Loucy (cell line): ENCODE measurements at regions not wholly inside any gene's neighbourhood (a gene's known extent, or its start where the extent isn't known, plus 50 kb on each side); places are given as distances from the start of the nearest gene placed in this dataset.

ENCODE experiments used
- H2AFZ ChIP-seq: fragments of 200-600 bp; sonication (generic); 2 replicates; pipeline ENCODE4 v1.6.0; 2016; ENCODE audit warnings: antibody characterized with exemption, mild to moderate bottlenecking, low read length, moderate library complexity
- H3F3A ChIP-seq: fragments of 200-600 bp; 2 replicates; pipeline ENCODE4 v1.6.0; 2016; ENCODE audit warnings: antibody characterized with exemption, low read depth, mild to moderate bottlenecking
- H3K27me3 ChIP-seq: fragments of 200-600 bp; sonication (generic); 2 replicates; pipeline ENCODE4 v1.6.1; 2014; ENCODE audit warnings: low read length, mild to moderate bottlenecking; ENCODE audit not compliant: insufficient read depth, poor library complexity, severe bottlenecking
- H3K36me3 ChIP-seq: fragments of 200-600 bp; sonication (generic); 2 replicates; pipeline ENCODE4 v1.6.1; 2016; ENCODE audit warnings: low read length; ENCODE audit not compliant: insufficient read depth
- H3K4me1 ChIP-seq: fragments of 200-600 bp; sonication (generic); 2 replicates; pipeline ENCODE4 v1.5.1; 2014; ENCODE audit warnings: low read length, mild to moderate bottlenecking; ENCODE audit not compliant: insufficient read depth, poor library complexity, severe bottlenecking
- H3K4me2 ChIP-seq: fragments of 200-600 bp; sonication (generic); 2 replicates; pipeline ENCODE4 v1.6.0; 2014; ENCODE audit warnings: antibody characterized with exemption, low read length, low read depth, mild to moderate bottlenecking; ENCODE audit not compliant: poor library complexity, severe bottlenecking
- H3K4me3 ChIP-seq: fragments of 200-600 bp; sonication (generic); 2 replicates; pipeline ENCODE4 v1.5.1; 2014; ENCODE audit warnings: low read length, mild to moderate bottlenecking, mixed read lengths; ENCODE audit not compliant: poor library complexity, severe bottlenecking
- H3K79me2 ChIP-seq: fragments of 200-600 bp; sonication (generic); 2 replicates; pipeline ENCODE4 v1.6.1; 2014; ENCODE audit warnings: low read length; ENCODE audit not compliant: insufficient read depth
- H3K9ac ChIP-seq: fragments of 200-600 bp; sonication (generic); 2 replicates; pipeline ENCODE4 v1.6.0; 2014; ENCODE audit warnings: mild to moderate bottlenecking, low read depth, low read length, moderate library complexity; ENCODE audit not compliant: poor library complexity, severe bottlenecking
- H3K9me2 ChIP-seq: fragments of 200-600 bp; sonication (generic); replicated peaks from 2 replicates; pipeline ENCODE4 v1.6.1; 2016; ENCODE audit warnings: low read depth, low read length, mixed read lengths
- H3K9me3 ChIP-seq: fragments of 200-600 bp; sonication (generic); 2 replicates; pipeline ENCODE4 v1.6.1; 2014; ENCODE audit warnings: mild to moderate bottlenecking, antibody characterized with exemption, low read length, low read depth; ENCODE audit not compliant: insufficient read depth
- H4K20me1 ChIP-seq: fragments of 200-600 bp; sonication (generic); 2 replicates; pipeline ENCODE4 v1.6.0; 2014; ENCODE audit warnings: antibody characterized with exemption, low read length, mild to moderate bottlenecking; ENCODE audit not compliant: insufficient read depth, poor library complexity, severe bottlenecking
- CTCF ChIP-seq: fragments of 200-600 bp; sonication (generic); conservative IDR thresholded peaks from 2 replicates; pipeline ENCODE4 v1.5.1; 2014; ENCODE audit warnings: mild to moderate bottlenecking, antibody characterized with exemption, low read length
- EZH2phosphoT487 ChIP-seq: fragments of 200-600 bp; IDR thresholded peaks from 2 replicates; pipeline ENCODE4 v1.6.1; 2018; ENCODE audit warnings: antibody characterized with exemption, mild to moderate bottlenecking, moderate library complexity, borderline replicate concordance

- no peak overlapping the region for H3K4me2 ChIP-seq
- TF ChIP-seq CTCF = no peak
- no peak for TF ChIP-seq EZH2phosphoT487
- H3K9me2 ChIP-seq = no peaks in the 10 kb centered on the region
- H3K27me3 ChIP-seq = no peaks in the 10 kb centered on the region
- H3K4me1 ChIP-seq = no peaks in the 10 kb centered on the region
- no peak overlapping the region for H3K9ac ChIP-seq
- no peak overlapping the region for H2AFZ ChIP-seq
- no peaks in the 10 kb centered on the region for H4K20me1 ChIP-seq
- H3K36me3 ChIP-seq = no peaks in the 10 kb centered on the region
- no peak overlapping the region for H3K4me3 ChIP-seq
- H3F3A ChIP-seq = no peaks in the 10 kb centered on the region
- no peaks in the 10 kb centered on the region for H3K9me3 ChIP-seq
- no peaks in the 10 kb centered on the region for H3K79me2 ChIP-seq
Measured at GRCh38 chr6:21309807-21310221, 283.7 kb upstream of the SOX4 start.

GRCh38 chr6:21310568-21311140 is 282.9 kb upstream of the SOX4 start:
- no peak for TF ChIP-seq EZH2phosphoT487
- TF ChIP-seq CTCF = no peak
- H3K4me1 ChIP-seq = no peaks in the 10 kb centered on the region
- no peaks in the 10 kb centered on the region for H4K20me1 ChIP-seq
- no peak overlapping the region for H3K9ac ChIP-seq
- no peak overlapping the region for H3K4me2 ChIP-seq
- H3K79me2 ChIP-seq = no peaks in the 10 kb centered on the region
- H2AFZ ChIP-seq = no peak overlapping the region
- H3F3A ChIP-seq = no peaks in the 10 kb centered on the region
- H3K9me2 ChIP-seq = no peaks in the 10 kb centered on the region
- no peaks in the 10 kb centered on the region for H3K9me3 ChIP-seq
- H3K27me3 ChIP-seq = no peaks in the 10 kb centered on the region
- H3K4me3 ChIP-seq = no peak overlapping the region
- no peaks in the 10 kb centered on the region for H3K36me3 ChIP-seq

GRCh38 chr6:21312118-21312517 is 281.4 kb upstream of the SOX4 start:
- H2AFZ ChIP-seq = no peak overlapping the region

More at GRCh38 chr6:21312118-21312517, 281.4 kb upstream of the SOX4 start:
- H3K4me3 ChIP-seq = no peak overlapping the region
- no peak for TF ChIP-seq EZH2phosphoT487
- TF ChIP-seq CTCF = no peak
- H3K4me1 ChIP-seq = no peaks in the 10 kb centered on the region
- H3K9me2 ChIP-seq = no peaks in the 10 kb centered on the region
- H3K4me2 ChIP-seq = no peak overlapping the region
- H3K27me3 ChIP-seq = no peaks in the 10 kb centered on the region
- H4K20me1 ChIP-seq = no peaks in the 10 kb centered on the region
- no peaks in the 10 kb centered on the region for H3K36me3 ChIP-seq
- H3K79me2 ChIP-seq = no peaks in the 10 kb centered on the region
- H3K9me3 ChIP-seq = no peaks in the 10 kb centered on the region
- H3F3A ChIP-seq = no peaks in the 10 kb centered on the region
- H3K9ac ChIP-seq = no peak overlapping the region
